DMS53 treated with DMSO at 0.1 percent for 48 hours (cell line): ENCODE measurements at regions not wholly inside any gene's neighbourhood (a gene's known extent, or its start where the extent isn't known, plus 50 kb on each side); places are given as distances from the start of the nearest gene placed in this dataset.

Source experiments
- DNase-seq: peaks from one replicate; lab custom pipeline; 2025; ENCODE audit not compliant: unreplicated experiment; lab: John Stamatoyannopoulos, UW

DNA sequence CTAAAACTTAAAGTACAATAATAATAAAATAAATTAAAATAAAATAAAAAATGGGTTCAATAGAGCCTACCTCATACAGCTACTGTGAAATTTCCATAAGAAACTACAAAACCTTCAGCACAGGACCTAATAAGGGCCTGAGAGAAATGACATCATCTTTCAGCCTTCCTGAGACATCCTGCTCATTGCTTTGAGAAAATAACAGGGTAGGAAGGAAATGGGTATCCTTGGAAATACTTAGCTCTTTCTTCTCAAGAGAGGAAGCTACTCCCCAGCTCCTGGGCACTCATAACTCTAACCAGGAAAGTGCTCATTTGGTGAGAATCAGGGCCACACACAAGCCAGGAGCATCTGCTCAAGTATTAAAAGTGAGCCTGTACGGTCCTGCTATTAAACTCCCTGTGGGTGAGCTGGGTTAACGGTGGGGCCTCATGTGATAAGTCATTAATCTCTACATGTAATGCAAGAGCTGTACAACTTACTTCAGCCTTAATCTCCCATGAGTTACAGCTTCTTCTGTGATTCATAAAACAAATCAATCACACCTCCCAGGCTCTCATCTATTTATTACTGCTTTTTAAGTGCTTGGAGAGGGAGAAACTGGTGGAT lies 141.4 kb downstream of the MAFB start:
- DNase-seq = no peak

GRCh38 chr20:40545478-40545877 lies 143.6 kb downstream of the MAFB start:
- no peak for DNase-seq

DNA sequence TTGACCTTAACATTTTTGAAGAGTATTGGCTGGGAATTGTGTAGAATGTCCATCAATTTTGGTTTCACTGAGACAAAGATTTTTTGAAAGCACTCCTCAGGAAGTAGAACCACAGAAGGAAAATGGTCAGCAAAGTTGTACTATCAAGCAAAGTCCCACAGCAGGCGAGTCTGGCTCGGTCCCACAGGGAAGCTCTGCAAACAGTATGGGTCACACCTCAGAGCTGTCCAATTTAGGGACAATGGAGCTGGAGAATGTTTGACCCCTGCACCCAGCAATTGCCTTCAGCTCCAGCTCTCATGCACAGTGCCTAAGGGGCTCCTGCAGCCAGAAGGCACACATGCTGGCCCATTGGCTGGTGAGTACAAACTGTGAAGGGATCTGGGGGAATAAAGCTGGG lies 147.0 kb downstream of the MAFB start:
- no peak for DNase-seq

DNA sequence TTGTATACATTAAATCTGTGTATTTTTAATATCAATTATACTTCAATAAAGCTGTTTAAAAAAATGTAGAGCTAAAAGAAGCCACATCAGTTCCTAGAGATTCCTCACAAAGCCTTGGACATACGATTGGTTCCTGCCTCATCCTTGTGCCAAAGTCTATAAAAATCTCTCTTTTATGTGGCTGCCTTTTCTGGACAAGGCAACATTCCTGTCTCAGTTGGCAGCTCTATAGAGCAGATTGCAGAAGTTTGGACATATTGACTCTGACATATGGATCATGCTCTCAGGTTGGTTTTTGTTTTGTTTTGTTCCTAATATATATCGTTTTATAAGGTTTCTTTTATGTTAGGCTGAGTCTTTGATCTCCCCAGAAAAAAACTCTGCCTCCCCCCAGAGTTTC lies 148.9 kb downstream of the MAFB start:
- DNase-seq = no peak

GRCh38 chr20:40538131-40538530 lies 150.9 kb downstream of the MAFB start:
- no peak for DNase-seq

GRCh38 chr20:40536808-40537207 lies 152.2 kb downstream of the MAFB start:
- DNase-seq = no peak

DNA sequence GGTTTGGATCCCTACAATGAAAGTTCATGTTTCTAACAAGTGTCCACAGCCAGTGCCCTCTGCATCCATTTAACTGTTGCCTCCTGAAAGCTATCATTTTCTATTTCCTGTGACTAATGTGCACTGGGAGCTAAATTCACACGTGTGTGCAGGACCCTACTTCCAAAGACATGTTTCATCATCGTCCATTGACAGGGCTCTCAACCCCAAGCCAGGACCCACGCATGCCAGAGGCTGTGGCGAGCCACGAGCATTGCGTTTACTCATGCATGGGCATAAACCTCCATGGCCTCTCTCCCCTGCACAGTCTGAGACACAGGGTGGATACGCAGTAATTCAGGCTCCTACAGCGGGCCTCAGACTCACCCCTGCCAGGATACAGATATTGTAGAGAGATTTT lies 153.2 kb downstream of the MAFB start:
- DNase-seq = no peak

DNA sequence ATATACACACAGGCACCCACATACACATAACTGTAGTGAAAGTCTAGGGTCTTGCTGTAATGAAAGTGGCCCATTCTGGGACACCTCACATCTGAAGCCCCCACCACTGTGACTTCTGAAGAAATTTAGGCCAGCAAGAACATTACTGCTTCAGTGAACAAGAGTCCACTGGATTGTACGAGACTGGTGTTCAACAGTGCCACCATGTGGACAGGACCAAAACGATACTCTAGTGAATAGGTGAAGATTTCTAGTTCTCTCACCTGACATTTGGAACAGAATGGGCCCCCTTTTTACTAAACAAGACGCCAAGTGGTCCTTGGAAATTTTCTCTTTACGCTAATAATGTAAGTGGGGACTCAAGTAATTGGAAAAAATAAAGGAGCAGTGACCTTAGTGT lies 156.9 kb downstream of the MAFB start:
- peak; percentile 3 for DNase-seq

DNA sequence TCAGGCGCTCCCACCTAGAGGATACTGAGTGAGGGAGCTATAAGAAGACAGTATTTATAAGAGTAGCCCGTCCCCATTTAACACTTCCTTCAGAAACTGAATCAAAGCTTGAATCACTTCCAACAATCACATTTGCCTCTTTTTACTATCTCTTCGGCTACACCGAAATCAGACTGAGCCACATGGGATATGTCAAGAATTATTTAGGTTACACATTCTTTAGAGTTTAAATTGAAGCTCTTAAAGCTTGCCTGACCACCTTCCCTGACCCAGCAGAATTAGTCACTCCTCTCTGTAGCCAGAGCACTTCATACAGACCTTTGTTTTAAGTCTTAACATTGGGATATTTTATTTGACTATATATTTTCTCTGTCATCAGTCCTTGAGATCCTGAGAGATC lies 163.7 kb downstream of the MAFB start:
- DNase-seq = no peak

DNA sequence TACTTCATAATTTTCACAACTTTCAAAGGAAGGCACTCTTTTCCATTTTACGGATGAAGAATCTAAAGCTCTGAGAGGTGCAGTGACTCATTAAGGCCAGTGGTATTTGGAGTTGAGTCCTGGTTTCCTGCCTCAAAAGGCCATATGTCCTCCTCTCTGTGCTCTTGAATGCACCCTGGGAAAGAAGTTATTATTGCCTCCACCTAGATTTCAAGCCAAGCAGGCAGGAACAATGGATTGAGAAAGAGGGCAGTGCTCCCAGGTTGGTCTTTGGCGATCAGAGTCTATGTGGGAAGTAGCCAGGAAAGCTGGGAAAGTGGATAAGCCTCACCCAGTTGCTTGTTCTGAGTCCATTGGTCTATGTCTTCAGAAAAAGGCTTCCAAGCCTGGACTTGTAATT lies 165.0 kb downstream of the MAFB start:
- DNase-seq = no peak

DNA sequence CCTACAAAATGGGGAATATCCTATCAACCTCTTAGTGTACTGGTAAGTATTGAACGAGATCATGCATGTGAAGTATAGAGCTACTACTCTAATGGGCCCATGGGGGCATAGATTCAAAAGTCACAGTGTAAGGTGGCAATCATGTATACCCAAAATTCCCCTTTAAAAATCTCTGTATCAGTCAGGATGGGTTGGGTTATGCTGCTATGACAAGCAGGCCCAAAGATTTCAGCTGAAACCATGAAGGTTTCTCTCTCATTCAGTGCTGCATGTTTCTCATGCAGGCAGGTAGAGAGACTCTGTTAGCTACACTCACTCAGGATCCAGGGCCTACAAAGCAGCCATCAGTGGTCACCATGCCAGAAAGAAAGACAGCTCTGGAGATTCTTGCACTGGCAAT lies 166.6 kb downstream of the MAFB start:
- DNase-seq = no peak

- DNase-seq = no peak
Measured at GRCh38 chr20:40521962-40522361, 167.1 kb downstream of the MAFB start.

GRCh38 chr20:40519918-40520317 lies 169.1 kb downstream of the MAFB start:
- DNase-seq = no peak

GRCh38 chr20:40512994-40513393 lies 176.0 kb downstream of the MAFB start:
- DNase-seq = no peak

GRCh38 chr20:40512591-40512990 lies 176.4 kb downstream of the MAFB start:
- DNase-seq = no peak

DNA sequence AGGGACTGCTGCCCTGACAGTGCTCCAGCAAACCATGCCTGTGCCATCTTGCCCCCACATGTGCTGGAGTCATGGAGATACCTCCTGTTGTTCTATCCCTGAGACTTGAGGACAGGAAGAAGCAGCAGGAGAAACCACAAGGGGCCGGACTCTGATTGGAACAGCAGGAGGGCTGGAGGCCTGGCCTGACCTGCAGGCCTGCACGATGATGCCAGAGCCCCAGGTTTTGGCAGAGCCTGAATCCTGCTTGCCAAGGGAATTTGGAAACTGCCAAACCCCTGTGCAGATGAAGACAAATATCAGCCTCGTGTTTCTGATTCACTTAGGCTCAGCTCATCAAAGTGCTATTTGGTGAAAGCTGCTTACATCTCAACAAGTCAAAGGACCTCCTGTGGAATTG lies 177.6 kb downstream of the MAFB start:
- no peak for DNase-seq

GRCh38 chr20:40510622-40511021 lies 178.4 kb downstream of the MAFB start:
- DNase-seq = no peak

GRCh38 chr20:40508821-40509220 lies 180.2 kb downstream of the MAFB start:
- DNase-seq = no peak

DNA sequence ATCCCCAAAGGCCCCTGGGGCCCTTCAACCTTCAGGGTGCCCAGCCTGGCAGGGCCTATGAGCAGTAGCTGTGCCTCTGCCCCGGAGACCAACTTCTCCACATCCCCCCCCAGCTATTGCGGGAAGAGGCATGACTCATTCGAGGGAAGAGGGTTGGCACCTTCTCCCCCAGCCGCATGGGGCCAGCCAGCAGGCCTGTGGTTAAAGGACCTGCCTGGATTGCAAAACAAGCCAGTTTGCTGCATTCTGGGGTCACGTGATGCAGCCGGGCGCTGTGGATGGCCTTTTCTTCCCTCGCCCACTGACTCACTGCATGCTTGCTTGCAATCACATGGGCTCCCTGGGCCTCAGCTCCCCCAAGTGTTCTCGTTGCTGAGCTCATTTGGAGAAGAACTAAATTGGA lies 182.5 kb downstream of the MAFB start:
- DNase-seq = no peak

- DNase-seq = no peak
Measured at GRCh38 chr20:40503119-40503518, 185.9 kb downstream of the MAFB start.

- no peak for DNase-seq
Measured at GRCh38 chr20:40502576-40502975, 186.5 kb downstream of the MAFB start.

- no peak for DNase-seq
Measured at GRCh38 chr20:40499391-40499790, 189.6 kb downstream of the MAFB start.

- DNase-seq = no peak
Measured at GRCh38 chr20:40497899-40498691, 190.9 kb downstream of the MAFB start.
